DMS153 (cell line): ENCODE measurements at regions not wholly inside any gene's neighbourhood (a gene's known extent, or its start where the extent isn't known, plus 50 kb on each side); places are given as distances from the start of the nearest gene placed in this dataset.
A peak's percentile ranks its signal among the peaks of the same experiment; 100 is the strongest.

ENCODE experiments used
- DNase-seq: peaks from one replicate; lab custom pipeline; 2025; lab: John Stamatoyannopoulos, UW

DNA sequence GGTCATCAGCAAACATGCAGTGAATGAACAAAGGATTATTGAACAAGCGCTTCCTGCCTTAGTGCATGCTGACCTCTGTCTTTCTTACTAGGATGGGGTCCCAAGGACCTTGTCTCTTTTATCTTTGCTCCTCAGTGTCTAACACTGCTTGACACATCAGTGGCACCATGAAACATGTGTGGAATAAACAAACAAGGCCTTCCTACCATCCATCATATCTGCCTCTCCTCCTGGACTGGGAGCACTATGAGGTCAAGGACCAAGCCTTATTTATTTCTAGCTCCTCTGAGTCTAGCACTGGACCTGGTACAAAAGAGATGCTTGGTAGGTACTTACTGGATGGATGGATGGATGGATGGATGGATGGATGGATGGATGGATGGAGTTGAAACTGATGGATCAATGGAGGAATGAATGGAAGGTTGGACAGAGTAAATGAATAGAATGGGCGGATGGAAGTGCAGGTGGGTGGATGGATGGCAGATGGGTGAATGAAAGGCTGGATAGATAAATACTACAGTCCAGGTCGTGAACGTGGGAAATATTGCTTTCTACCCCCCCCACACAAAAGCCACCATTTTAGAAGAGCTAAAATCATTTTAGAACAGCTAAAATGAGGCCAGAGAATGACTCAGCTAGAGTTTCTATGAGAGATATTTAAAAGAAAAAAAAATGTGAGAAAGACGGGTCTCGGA, 104.1 kb upstream of the PTPN1 start:
- no peak for DNase-seq

- no peak for DNase-seq
These were observed 103.5 kb upstream of the PTPN1 start for GRCh38 chr20:50406610-50407136.

GRCh38 chr20:50408526-50409364, 101.4 kb upstream of the PTPN1 start:
- no peak for DNase-seq

DNA sequence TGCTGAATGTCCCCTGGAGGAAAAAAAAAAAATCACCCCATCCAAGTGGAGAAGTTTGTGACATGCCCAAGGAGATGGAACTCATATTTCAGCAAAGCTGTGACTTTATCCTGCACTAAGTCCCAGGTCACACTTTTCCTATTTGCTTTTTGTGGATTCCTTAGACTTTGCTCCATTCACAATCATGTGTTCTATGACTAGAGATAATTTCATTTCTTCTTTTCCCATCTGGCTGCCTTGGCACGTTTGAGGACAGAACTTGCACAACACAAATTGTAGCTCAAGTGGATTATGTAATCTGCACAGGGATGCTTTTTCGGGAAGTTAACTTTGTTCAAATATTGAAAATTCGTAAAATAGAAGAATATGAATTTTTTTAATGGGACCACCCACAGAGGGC, 100.7 kb upstream of the PTPN1 start:
- no peak for DNase-seq

DNA sequence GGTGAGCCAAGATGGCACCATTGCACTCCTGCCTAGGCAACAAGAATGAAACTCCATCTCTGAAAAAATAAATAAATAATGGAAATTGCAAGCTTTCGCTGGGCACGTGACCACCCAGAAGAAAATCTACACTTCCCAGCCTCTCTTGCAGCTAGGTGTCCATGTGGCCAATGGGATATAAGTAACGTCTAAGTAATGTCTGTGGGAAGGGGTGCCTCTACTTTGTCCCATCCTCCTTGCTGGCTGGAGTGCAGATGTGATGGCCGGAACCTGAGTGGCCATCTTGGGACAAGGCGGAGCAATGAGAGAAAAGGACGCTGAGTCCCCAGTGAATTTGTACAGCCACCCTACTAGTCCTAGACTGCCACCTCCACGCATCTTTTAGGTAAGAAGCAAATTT, 99.8 kb upstream of the PTPN1 start:
- no peak for DNase-seq

- no peak for DNase-seq
These were observed 98.1 kb upstream of the PTPN1 start for GRCh38 chr20:50412069-50412468.

- no peak for DNase-seq
These were observed 97.7 kb upstream of the PTPN1 start for GRCh38 chr20:50412499-50412898.

DNA sequence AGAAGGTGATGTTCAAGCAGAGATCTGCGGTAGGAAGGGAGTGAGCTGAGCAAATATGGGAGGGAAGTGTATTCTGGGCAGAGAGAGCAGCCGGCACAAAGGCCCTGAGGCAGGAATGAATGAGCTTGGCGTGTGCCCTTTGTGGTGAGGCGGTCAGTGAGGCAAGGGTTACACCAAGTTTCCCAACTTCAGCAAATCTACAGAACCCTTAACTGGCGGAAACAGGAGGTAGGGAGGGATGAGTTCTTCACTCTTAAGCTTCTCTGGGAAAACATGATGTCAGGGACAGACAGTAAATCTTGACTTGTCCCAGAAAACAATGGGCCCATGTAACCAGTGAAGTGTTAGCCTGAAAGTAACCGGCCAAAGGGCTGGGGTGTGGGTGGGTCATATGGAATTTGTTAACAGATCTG, 97.1 kb upstream of the PTPN1 start:
- no peak for DNase-seq

DNA sequence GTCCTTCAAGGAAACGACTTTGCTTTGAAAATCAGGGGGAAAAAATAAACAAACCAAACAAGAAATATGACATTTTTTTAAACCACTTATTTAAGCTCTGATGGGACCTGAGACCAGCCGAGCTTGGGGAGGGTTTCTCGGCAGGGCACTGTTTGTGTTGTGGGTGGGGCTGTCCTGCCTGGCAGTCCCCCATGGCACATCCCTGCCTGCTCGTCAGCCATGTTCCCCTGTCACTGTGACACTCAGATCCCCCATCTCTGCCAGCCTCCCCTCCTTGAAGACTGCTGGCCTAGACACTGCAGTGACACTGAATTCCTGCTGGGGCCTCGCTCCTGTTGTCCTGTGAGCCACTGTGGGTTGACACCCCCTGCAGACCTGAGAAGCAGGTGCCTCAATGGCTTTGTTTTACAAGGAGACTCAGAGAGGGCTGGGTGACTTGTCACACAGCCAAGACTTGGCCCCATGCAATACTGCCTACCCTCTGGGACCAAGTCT, 95.1 kb upstream of the PTPN1 start:
- no peak for DNase-seq

GRCh38 chr20:50415516-50416268, 94.5 kb upstream of the PTPN1 start:
- DNase-seq: peak; percentile 22

DNA sequence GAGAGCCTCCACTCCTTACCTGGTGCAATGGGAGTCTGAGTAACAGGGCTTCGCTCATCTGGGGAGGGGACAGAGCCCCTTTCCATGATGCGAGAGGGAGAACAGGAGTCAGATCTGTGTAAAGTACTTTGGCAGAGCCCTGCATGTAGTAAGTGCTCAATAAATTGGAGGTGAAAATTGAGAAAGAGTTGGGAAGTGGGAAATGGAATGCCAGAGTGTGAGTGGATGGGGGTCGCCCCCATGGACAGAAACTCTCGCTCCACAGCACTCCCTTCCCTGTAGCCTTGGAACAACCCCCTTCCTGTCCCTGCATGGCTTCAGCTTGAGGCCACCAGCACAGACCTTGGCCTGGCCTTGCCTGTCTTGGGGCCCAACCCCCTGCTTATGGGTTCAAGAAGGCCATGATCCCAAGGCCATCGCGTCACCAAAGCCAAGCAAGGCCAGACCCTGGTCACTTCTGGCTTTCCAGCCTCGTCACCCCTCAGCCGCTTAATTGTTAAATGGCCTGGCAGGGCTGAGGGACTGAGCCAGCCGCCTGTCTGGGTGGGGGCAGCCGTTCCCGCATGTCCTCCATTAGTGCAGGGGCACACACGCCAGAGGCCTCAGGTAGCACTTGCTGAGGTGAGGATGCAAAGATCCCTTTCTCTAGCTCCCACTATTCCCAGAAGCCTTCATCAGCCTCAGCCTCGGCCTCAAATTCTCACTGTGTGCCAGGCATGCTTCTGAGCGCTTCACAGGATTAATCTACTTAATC, 93.7 kb upstream of the PTPN1 start:
- DNase-seq: no peak

DNA sequence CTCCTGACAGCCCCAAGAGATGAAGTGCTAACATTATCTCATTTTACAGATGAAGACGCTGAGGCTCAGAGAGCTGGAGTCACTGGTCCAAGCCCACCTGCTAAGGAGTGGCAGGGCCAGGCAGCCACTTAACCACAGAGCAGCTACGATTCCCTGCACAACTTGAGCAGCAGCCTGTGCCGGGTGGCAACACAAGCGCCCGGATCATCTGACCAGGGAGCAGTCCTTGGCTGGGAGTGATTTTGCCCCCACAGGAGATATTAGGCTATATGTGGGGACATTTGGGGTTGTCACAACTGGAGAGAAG, 93.2 kb upstream of the PTPN1 start:
- no peak for DNase-seq

GRCh38 chr20:50417484-50418235, 92.5 kb upstream of the PTPN1 start:
- no peak for DNase-seq

DNA sequence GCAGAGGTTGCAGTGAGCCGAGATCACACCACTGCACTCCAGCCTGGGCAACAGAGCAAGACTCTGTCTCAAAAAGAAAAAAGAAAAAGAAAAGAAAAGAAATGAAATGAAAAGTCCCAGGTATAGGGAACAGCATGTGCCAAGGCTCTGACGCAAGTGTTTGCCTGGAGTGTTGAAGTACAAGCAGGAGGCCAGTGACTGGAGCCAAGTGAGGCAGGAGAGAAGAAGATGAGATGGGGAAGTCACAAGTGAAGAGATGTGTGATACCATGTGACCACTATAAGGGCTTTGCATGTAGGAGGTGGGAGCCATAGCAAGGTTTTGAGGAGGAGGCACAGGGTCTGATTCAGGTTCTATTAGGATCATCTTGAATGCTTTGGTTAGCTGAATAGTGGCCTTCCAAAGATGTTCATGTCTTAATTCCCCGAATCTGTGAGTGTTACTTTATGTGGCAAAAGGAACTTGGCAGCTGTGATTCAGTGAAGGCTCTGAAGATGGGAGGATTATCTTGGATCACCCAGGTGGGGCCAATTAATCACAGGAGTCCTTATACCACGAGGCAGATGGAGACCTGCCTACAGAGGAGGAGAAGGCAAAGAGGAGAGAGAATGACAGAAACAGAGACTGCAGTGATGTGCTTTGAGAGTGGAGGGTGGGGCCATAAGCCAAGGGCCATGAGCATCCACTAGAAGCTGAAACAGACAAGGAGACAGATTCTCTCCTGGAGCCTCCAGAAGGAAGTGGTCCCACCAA, 91.1 kb upstream of the PTPN1 start:
- no peak for DNase-seq

- no peak for DNase-seq
These were observed 89.8 kb upstream of the PTPN1 start for GRCh38 chr20:50420380-50420779.

DNA sequence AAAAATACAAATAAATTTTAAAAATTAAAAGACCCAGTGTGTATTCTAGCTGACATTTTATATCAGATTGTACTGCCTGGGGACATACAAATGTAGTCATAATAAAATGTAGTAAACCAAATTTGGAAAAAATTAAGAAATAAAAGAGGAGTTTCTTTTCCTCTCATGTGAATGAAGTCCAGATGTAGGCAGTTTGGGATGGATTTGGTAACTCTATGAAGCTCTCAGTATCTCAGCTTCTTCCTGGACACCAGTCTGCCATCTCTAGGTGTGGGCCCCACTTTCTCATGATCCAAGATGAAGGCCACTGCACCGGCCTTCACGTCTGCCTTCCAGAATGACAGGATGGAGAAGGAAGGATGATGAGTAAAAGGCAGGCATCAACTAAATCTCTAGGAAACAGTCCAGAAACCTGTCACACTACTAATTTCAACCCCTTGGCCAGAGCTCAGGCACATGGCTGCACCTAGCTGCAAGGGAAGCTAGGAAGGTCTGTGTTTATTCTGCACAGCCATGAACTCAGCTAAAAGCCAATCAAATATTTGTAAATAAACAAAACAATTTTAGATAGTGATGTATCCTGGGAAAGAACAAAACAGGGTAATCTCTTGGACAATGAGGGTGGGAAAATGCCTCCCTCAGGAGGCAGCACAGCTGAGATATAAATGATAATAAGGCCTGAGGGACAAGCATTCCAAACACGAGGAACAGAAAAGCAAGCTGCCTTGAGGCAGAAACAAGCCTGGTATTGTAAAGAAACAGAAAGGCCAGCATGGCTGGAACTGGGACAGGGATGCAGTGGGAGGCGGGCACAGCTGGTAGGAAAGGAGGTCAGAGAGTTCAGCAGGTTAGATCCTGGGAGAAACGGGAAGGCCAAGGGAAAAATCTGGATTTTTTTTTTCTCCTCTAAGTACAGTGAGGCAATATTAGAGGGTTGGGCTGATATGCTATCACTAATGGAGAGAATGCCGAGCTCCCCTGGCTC, 88.5 kb upstream of the PTPN1 start:
- no peak for DNase-seq

- no peak for DNase-seq
These were observed 86.4 kb upstream of the PTPN1 start for GRCh38 chr20:50423758-50424157.

DNA sequence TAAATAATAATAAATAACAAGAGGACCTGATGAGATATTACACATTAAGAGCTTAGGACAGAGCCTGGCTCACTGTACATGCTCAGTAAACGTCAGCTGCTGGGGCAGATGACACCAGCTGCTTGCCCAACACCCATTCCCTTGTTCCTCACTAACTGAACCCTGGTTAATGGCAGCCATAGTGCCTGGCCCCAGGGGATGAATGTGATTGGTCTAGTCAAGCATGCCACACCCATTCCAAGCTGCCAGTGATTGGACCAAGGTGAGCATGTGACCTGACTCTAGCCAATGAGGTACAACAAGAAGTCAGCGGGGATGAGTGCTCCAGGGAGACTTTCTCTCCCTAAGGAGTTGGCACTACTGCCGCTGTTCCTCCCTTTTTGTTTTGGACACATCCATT, 85.1 kb upstream of the PTPN1 start:
- no peak for DNase-seq
